Coronary artery (tissue), 2 donors: ENCODE measurements at regions not wholly inside any gene's neighbourhood (a gene's known extent, or its start where the extent isn't known, plus 50 kb on each side); places are given as distances from the start of the nearest gene placed in this dataset.
A peak's percentile ranks its signal among the peaks of the same experiment; 100 is the strongest.
"Not testable (repeated sequence)": the region's sequence is repeated elsewhere in the genome, so short reads cannot be mapped to it uniquely, and the experiment has no call there.

Experiments
- DNase-seq: peaks from one replicate; pipeline ENCODE4 v3.0.0-alpha.2; 2017; ENCODE audit warnings: low spot score
- H3K27ac ChIP-seq, 2 donors: fragments of 200-600 bp; sonication (generic); one replicate each; pipeline ENCODE4 v1.5.1; 2016 to 2019
- H3K4me3 ChIP-seq: fragments of 200-600 bp; sonication (generic); 2 replicates; pipeline ENCODE4 v1.5.1; 2016; ENCODE audit warnings: mild to moderate bottlenecking, moderate library complexity
- CTCF ChIP-seq: fragments of 200-600 bp; sonication (generic); IDR thresholded peaks from one replicate; pipeline ENCODE4 v1.5.1; 2019; ENCODE audit warnings: antibody characterized with exemption

- no peak for TF ChIP-seq CTCF
- no peak for DNase-seq
- no peak overlapping the region for H3K4me3 ChIP-seq
- H3K27ac ChIP-seq: peak overlapping the region in 1 of 2 donors; percentile 57
Observed at GRCh38 chr17:77285594-77286390, 145.0 kb downstream of the SEC14L1 start.

GRCh38 chr17:77286391-77286640, 145.5 kb downstream of the SEC14L1 start:
- no peak overlapping the region for H3K4me3 ChIP-seq
- DNase-seq: no peak
- TF ChIP-seq CTCF: no peak
- peak overlapping the region in 1 of 2 donors; percentile 57 for H3K27ac ChIP-seq

GRCh38 chr17:77286641-77287431, 146.1 kb downstream of the SEC14L1 start:
- DNase-seq: no peak
- H3K4me3 ChIP-seq: no peak overlapping the region
- peak overlapping the region; percentile 10 to 57 for H3K27ac ChIP-seq
- no peak for TF ChIP-seq CTCF

GRCh38 chr17:77287432-77288068, 146.8 kb downstream of the SEC14L1 start:
- peak overlapping the region; percentile 10 to 57 for H3K27ac ChIP-seq
- no peak for TF ChIP-seq CTCF
- no peak for DNase-seq
- H3K4me3 ChIP-seq: no peak overlapping the region

GRCh38 chr17:77288115-77288619, 147.4 kb downstream of the SEC14L1 start:
- Histone ChIP-seq H3K4me3 (no peak overlapping the region), H3K27ac (peak overlapping the region in 1 of 2 donors; percentile 57)
- DNase-seq: no peak
- TF ChIP-seq CTCF: no peak

GRCh38 chr17:77290759-77291558, 150.2 kb downstream of the SEC14L1 start:
- H3K27ac ChIP-seq, H3K4me3 ChIP-seq, DNase-seq: not testable (repeated sequence)
